RCC 7860 (cell line): ENCODE measurements at regions not wholly inside any gene's neighbourhood (a gene's known extent, or its start where the extent isn't known, plus 50 kb on each side); places are given as distances from the start of the nearest gene placed in this dataset.

ENCODE experiments used
- DNase-seq: peaks from one replicate; pipeline ENCODE4 v3.0.0-alpha.2; 2015; ENCODE audit warnings: low spot score
- FAIRE-seq: peaks from 2 replicates; lab custom pipeline; 2012; peaks lifted over from hg19 to GRCh38; lab: Jason Lieb, UNC

DNA sequence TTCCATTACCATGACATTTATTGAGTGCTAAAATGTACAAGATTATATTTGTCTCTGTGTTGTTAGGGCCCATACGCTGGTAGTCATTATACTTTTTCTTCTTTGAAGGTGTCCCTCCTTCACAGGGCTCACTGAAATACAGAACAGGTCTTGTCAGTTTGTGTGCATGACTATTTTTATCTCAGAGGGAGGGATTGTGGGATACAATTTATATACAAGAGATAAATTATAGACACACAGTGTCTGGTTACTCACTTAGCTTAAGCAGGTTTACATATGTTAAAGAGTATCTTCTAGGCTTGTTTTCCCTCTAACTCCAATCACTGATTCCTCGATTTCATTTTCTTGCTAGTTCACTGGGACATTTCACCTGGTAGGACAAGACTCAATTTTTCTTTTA, 143.3 kb upstream of the GUCY1A1 start:
- FAIRE-seq (no peak), DNase-seq (no peak)

GRCh38 chr4:155522201-155522600, 144.4 kb upstream of the GUCY1A1 start:
- FAIRE-seq (no peak), DNase-seq (no peak)

- no peak for DNase-seq
- no peak for FAIRE-seq
These were observed 144.6 kb upstream of the MAP9 start for GRCh38 chr4:155521382-155521781.

- FAIRE-seq (no peak), DNase-seq (no peak)
These were observed 138.8 kb upstream of the MAP9 start for GRCh38 chr4:155515444-155516075.

DNA sequence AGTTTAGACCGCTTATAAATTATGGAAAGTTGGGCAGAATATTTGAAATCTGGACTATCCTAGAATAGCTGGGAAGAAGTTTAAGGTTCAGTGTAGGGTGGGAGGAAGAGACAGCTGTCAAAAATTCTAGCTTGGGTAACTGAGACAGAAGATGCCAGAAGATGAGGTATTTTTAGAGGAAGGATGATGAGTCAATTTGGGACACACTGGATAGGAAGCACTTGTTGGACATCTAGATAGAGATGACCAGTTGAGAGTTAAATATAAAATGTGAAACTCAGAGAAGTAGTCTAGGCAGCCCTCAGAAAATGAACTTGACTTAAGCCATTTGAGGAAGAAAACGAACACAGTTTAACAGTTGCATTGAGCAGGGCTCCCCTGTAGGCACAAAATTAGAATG, 137.9 kb upstream of the MAP9 start:
- DNase-seq (no peak), FAIRE-seq (no peak)

GRCh38 chr4:155512817-155513216, 136.1 kb upstream of the MAP9 start:
- FAIRE-seq (no peak), DNase-seq (no peak)

GRCh38 chr4:155512046-155512445, 135.3 kb upstream of the MAP9 start:
- DNase-seq (no peak), FAIRE-seq (no peak)

DNA sequence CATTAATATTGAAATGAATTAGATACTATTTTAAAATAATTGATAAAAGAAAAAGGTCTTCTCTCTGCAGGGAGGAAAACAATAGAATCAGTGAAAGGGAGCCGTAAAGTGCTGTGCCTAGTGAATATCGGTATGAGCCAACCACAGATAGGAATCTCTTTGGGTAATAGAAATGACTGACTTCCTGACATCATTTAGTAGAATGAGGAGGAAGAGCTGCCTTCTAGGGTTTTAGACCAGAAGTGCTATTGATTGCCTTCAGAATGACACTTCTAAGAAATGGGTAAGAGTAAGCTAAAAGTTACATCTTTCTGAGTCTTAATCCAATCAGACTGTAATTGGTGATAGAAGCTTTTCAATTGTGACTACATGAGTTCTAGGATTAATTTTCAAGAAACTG, 134.0 kb upstream of the MAP9 start:
- DNase-seq (no peak), FAIRE-seq (no peak)

DNA sequence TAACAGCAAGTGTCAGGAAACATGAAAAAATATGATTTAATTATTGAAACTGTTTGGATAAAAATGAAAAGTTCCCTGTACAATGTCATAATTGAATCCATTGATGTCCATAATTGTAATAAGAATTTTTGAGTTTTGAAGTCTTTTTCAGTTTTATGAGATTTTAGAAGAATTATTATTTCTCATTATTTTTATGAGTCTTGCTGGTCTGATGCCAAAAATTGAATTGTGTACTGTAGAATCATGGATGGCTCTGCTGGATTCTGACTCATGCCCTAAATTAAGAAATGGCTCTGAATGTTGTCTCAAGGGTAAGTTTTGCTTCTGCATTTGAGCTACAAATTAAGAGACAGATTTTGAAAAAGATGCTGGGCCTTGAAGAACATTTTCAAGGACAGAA, 132.8 kb upstream of the MAP9 start:
- DNase-seq: no peak

GRCh38 chr4:155506745-155507144, 130.0 kb upstream of the MAP9 start:
- no peak for FAIRE-seq
- no peak for DNase-seq

More for the DNA sequence above, 132.8 kb upstream of the MAP9 start:
- FAIRE-seq: no peak

DNA sequence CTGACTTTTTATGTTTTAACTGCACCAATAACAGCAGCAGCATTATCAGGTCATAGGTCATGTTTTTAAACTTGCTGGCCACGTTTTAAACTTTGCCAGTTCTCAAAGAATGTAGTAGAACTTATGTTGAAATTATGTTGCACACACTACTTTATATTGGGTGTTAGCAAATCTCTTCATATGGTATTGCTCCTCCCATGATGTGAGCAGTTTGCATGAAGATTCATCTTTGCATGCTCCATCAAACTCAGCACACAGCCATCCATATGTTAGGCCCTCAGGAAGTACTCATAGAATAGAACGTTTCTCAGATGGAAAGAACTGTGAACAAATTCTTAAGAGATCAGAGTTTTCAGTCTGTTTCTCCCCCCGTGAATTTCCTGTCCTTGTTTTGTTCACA, 128.6 kb upstream of the MAP9 start:
- FAIRE-seq: no peak
- DNase-seq: no peak

DNA sequence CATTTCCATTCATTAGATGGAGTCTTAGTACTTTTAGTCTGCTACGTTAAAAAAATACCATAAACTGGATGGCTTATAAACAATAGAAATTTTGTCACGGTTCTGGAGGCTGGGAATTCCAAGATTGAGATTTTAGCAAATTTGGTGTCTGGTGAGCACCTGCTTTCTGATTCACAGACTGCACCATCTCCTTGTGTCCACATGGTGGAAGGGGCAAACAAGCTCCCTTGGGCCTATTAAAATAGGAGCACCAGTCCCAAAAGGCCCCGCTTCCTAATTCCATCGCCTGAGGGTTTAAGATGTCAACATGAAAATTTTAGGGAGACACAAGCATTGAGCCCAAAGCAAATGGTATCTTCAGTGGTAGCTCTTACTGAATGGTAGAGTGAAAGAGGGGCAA, 120.5 kb upstream of the MAP9 start:
- no peak for DNase-seq
- no peak for FAIRE-seq

- FAIRE-seq: no peak
- no peak for DNase-seq
These were observed 119.5 kb upstream of the MAP9 start for GRCh38 chr4:155496294-155496626.

- DNase-seq (no peak), FAIRE-seq (no peak)
These were observed 119.0 kb upstream of the MAP9 start for GRCh38 chr4:155495572-155496293.

DNA sequence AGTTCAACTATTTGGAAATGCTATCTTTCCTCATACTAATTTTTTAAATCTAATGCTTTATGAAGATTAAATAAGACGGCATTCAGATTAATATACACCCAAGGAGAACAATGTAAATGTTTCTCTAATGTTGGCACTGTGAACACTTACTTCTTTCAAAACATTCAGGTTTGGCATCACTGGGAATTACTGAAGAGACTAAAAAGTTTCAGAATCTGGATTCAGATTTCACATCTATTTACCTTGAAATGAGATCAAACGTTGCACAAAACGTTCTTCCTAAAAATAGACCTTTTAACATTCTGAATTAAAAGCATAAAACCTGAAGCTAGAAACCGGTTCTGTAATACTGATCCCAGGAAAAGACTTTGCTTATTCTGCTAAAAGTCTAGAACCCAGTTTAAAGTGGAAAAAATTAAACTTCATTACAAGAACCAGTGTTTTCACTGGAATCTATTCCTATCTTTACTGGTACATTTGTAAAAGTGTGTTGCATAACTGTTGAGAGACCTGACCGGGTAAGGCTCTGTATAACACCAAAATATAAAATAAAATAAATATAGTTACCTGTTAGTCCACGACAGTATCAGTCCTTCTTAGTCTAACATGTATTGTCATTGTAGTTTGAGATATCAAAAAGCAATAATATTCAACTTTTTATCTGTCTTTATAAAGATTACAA, 117.4 kb upstream of the MAP9 start:
- DNase-seq (no peak), FAIRE-seq (no peak)

DNA sequence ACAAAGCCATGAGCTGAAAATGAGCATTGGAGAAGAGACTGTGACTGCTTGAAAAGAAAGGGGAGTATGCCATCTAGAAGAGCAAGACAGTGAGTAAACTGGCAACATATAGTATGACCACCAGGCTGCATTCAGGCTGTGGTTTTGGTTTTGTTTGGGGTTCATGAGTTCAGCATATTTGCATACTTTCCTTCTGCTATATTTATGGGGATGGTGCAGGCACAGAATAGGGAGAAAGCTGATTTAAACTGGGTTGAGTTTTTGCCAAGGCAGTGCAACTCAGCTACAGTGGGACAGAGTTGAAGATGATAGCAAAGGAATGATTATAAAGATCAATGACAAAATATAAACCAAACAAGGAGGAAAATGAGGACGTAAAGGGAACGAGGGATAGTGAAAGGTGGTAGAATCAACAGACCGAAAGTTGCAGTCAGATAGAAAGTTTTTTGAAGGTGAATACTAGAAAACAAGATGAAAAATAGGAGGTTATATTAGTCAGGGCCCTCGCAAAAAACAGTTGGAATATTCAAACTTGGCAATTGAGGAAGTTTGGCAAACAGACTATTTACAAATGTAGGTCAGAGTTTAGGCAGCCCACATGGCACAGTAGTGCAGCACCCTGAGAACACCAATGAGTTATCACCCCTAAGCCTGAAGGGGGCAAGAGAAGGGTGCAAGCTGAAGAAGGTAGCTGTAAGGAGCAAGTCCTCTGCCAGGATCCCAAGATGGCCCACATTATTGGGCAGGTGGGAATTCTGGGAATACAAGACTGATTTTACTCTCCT, 114.8 kb upstream of the MAP9 start:
- FAIRE-seq (no peak), DNase-seq (no peak)

- FAIRE-seq (no peak), DNase-seq (no peak)
These were observed 112.5 kb upstream of the MAP9 start for GRCh38 chr4:155489271-155489670.

- no peak for DNase-seq
These were observed 111.9 kb upstream of the MAP9 start for GRCh38 chr4:155488691-155489090.

DNA sequence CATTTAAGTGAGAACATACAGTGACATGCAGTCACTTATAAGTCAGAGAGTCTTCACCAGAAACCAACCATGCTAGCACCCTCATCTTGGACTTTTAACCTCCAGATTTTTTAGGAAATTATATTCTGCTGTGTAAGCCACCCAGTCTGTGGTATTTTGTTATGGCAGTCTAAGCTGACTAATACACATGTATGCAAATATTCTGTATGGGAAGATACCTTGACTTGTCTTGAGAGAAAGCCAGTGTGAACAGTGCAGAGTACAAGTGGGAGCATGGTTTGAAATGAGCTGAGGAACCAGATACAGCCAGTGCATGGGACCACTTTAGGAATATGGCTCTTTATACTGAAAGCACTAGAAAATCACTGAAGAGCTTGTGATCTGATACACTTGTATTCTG, 110.4 kb upstream of the MAP9 start:
- DNase-seq (no peak), FAIRE-seq (no peak)

More at GRCh38 chr4:155488691-155489090, 111.9 kb upstream of the MAP9 start:
- FAIRE-seq: no peak

DNA sequence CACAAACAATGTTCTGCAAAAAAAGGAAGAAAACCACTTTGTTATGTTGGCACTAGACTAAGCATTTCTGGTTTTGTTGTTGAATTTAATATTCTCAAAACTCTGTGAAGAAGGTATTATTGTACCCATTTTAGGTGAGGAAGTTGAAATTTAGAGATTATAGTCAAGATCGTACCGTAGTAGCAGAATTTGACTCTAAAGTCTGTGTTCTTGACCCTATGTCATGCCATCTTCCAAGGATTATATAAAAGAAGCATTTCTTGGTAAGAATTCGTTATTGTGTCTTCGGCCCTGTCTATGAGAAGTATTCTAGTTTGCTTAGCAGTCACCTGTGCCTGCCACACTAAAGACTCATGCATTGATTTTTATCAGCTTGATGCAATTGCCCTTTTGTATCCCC, 104.4 kb upstream of the MAP9 start:
- FAIRE-seq: no peak

GRCh38 chr4:155479835-155480234, 103.1 kb upstream of the MAP9 start:
- FAIRE-seq (no peak), DNase-seq (no peak)

More for the DNA sequence above, 104.4 kb upstream of the MAP9 start:
- no peak for DNase-seq
